A673 (cell line): ENCODE measurements at regions not wholly inside any gene's neighbourhood (a gene's known extent, or its start where the extent isn't known, plus 50 kb on each side); places are given as distances from the start of the nearest gene placed in this dataset.
"Not testable (repeated sequence)": the region's sequence is repeated elsewhere in the genome, so short reads cannot be mapped to it uniquely, and the experiment has no call there.

ENCODE experiments used
- BruUV-seq: library from RNA; stranded (reverse); fragments of 400-500 nt; replicated peaks from 2 replicates; lab custom pipeline; 2021; lab: Mats Ljungman, UMichigan
- CTCF ChIA-PET: fragments of 300-600 bp; sonication (Branson Sonifier 250); formaldehyde crosslinking; loops from one replicate; lab custom pipeline; 2022; ENCODE audit warnings: antibody characterized with exemption; lab: Charles Lee
- POLR2A ChIA-PET: fragments of 300-600 bp; sonication (Branson Sonifier 250); formaldehyde crosslinking; loops from one replicate; lab custom pipeline; 2022; ENCODE audit warnings: antibody characterized with exemption; ENCODE audit not compliant: low non-redundant PET; lab: Charles Lee
- DNase-seq: peaks from one replicate; pipeline ENCODE4 v3.0.0-alpha.2; 2015; ENCODE audit warnings: low spot score
- H3K27ac ChIP-seq: fragments of 200-600 bp; sonication (generic); 2 replicates; pipeline ENCODE4 v1.5.1; 2016; ENCODE audit warnings: mixed run types, low read depth, mild to moderate bottlenecking, mixed read lengths, antibody characterized with exemption, low read length; ENCODE audit not compliant: poor library complexity, severe bottlenecking
- H3K27me3 ChIP-seq: fragments of 200-600 bp; sonication (generic); replicated peaks from 2 replicates; pipeline ENCODE4 v1.6.1; 2017; ENCODE audit warnings: mixed run types, low read depth, mild to moderate bottlenecking, mixed read lengths, antibody characterized with exemption, low read length; ENCODE audit not compliant: insufficient read depth, poor library complexity
- H3K36me3 ChIP-seq: fragments of 200-600 bp; sonication (generic); 2 replicates; pipeline ENCODE4 v1.6.1; 2016; ENCODE audit warnings: mixed run types, mild to moderate bottlenecking, mixed read lengths, antibody characterized with exemption, low read length; ENCODE audit not compliant: insufficient read depth, poor library complexity, severe bottlenecking
- H3K4me1 ChIP-seq: fragments of 200-600 bp; sonication (generic); 2 replicates; pipeline ENCODE4 v1.6.1; 2017; ENCODE audit warnings: mixed run types, mild to moderate bottlenecking, mixed read lengths, antibody characterized with exemption, low read length; ENCODE audit not compliant: insufficient read depth, poor library complexity, severe bottlenecking
- H3K4me3 ChIP-seq: fragments of 200-600 bp; sonication (generic); 2 replicates; pipeline ENCODE4 v1.5.1; 2016; ENCODE audit warnings: low read depth, mixed run types, mild to moderate bottlenecking, mixed read lengths, low read length; ENCODE audit not compliant: poor library complexity, severe bottlenecking
- H3K9me3 ChIP-seq: fragments of 200-600 bp; sonication (generic); 2 replicates; pipeline ENCODE4 v1.6.1; 2016; ENCODE audit warnings: mixed run types, low read depth, mild to moderate bottlenecking, mixed read lengths, antibody characterized with exemption, low read length; ENCODE audit not compliant: poor library complexity, severe bottlenecking
- EZH2 ChIP-seq: fragments of 200-600 bp; sonication (generic); IDR thresholded peaks from 2 replicates; pipeline ENCODE4 v1.6.1; 2017; ENCODE audit warnings: borderline replicate concordance, low read depth, mild to moderate bottlenecking, mixed read lengths, antibody characterized with exemption, low read length; ENCODE audit not compliant: poor library complexity, severe bottlenecking
- intact Hi-C: fragments of 100-400 bp; cut with micrococcal nuclease; formaldehyde crosslinking; loops from one replicate; pipeline ENCODE4 v1.10.0; 2022; ENCODE audit not compliant: unreplicated experiment
- TF ChIP-seq, protein P1 (sequence below): fragments of 300-800, 200-600 bp; sonication (generic); conservative IDR thresholded peaks from 2 replicates; pipeline ENCODE4 v1.5.1; 2017; ENCODE audit warnings: low read depth, mild to moderate bottlenecking, antibody characterized with exemption, low read length, moderate library complexity, mixed read lengths

DNA sequence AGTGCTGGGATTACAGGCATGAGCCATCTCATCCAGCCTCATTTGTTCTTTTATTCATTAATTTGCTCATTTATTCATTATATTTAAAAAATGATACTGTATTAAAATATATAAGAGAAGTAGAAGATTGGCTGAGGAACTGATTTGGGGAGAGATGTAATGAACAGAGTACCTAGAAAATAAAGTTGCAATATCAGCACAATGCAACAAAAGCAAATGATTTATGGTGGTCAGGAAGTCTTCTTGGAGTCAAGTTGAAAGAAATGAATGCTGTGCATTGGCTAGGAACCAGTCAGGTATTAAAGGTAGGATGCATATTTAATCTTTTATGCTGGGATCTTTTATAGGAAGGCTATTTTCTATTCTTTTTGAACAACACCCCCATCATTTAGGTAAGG, 152.2 kb downstream of the C3orf38 start:
- no peak overlapping the region for H3K27ac ChIP-seq
- H3K36me3 ChIP-seq = no peaks in the 10 kb centered on the region
- H3K4me1 ChIP-seq = peaks cover 6% of the 10 kb centered on the region
- DNase-seq = no peak
- no peaks in the 10 kb centered on the region for H3K27me3 ChIP-seq
- TF ChIP-seq EZH2 = no peak
- TF ChIP-seq, protein P1, sequence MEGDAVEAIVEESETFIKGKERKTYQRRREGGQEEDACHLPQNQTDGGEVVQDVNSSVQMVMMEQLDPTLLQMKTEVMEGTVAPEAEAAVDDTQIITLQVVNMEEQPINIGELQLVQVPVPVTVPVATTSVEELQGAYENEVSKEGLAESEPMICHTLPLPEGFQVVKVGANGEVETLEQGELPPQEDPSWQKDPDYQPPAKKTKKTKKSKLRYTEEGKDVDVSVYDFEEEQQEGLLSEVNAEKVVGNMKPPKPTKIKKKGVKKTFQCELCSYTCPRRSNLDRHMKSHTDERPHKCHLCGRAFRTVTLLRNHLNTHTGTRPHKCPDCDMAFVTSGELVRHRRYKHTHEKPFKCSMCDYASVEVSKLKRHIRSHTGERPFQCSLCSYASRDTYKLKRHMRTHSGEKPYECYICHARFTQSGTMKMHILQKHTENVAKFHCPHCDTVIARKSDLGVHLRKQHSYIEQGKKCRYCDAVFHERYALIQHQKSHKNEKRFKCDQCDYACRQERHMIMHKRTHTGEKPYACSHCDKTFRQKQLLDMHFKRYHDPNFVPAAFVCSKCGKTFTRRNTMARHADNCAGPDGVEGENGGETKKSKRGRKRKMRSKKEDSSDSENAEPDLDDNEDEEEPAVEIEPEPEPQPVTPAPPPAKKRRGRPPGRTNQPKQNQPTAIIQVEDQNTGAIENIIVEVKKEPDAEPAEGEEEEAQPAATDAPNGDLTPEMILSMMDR = no peak
- no TSS peak for BruUV-seq
- POLR2A ChIA-PET = interaction anchor here (0.6 kb wide), 1 partner anchor 65 kb away, joined by 3 read pairs; no protein-coding TSS in a partner anchor
- no peak overlapping the region for H3K4me3 ChIP-seq
- H3K9me3 ChIP-seq = no peaks in the 10 kb centered on the region
- intact Hi-C loops = no loop called here
- CTCF ChIA-PET = no interaction called here

GRCh38 chr3:88303331-88303904, 153.7 kb downstream of the C3orf38 start:
- DNase-seq, H3K27me3 ChIP-seq, H3K4me1 ChIP-seq, H3K9me3 ChIP-seq, BruUV-seq, CTCF ChIA-PET, intact Hi-C loops, H3K27ac ChIP-seq, POLR2A ChIA-PET, H3K4me3 ChIP-seq, H3K36me3 ChIP-seq: not testable (repeated sequence)

DNA sequence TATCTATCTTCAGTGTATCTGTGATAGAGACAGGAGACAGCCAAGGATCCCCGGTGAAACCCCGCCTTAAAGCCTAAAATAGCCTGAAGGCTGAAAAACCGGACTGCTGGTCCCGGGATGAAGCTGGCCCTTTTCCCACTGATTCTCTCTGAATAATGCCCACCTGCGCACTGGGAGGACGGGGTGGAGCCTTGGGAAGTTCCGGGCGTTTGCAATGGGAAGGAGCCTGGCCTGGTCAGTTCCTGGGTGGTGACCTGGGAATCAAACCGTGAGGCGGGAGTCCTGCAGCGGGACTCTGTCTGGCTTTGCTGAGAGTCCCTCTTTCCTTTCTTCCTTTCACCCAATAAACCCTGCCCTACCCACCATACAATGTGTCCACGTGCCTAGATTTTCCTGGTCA, 157.9 kb downstream of the C3orf38 start:
- Histone ChIP-seq H3K4me3 (no peak overlapping the region), H3K9me3 (no peaks in the 10 kb centered on the region), H3K27ac (no peak overlapping the region), H3K4me1 (no peaks in the 10 kb centered on the region), H3K36me3 (no peaks in the 10 kb centered on the region), H3K27me3 (no peaks in the 10 kb centered on the region)
- POLR2A ChIA-PET = no interaction called here
- DNase-seq = no peak
- BruUV-seq = no TSS peak
- CTCF ChIA-PET = no interaction called here
- intact Hi-C loops = no loop called here
- TF ChIP-seq EZH2 = no peak
- TF ChIP-seq, protein P1 = no peak

- no peak overlapping the region for H3K27ac ChIP-seq
- no peak for TF ChIP-seq EZH2
- TF ChIP-seq, protein P1 = no peak
- BruUV-seq = no TSS peak
- H3K27me3 ChIP-seq = no peaks in the 10 kb centered on the region
- CTCF ChIA-PET = no interaction called here
- POLR2A ChIA-PET = no interaction called here
- H3K4me3 ChIP-seq = no peak overlapping the region
- intact Hi-C loops = no loop called here
- no peaks in the 10 kb centered on the region for H3K9me3 ChIP-seq
- DNase-seq = no peak
- H3K36me3 ChIP-seq = no peaks in the 10 kb centered on the region
- H3K4me1 ChIP-seq = no peaks in the 10 kb centered on the region
These were observed 162.1 kb downstream of the C3orf38 start for GRCh38 chr3:88311826-88312225.
